K562 (cell line): ENCODE measurements at regions not wholly inside any gene's neighbourhood (a gene's known extent, or its start where the extent isn't known, plus 50 kb on each side); places are given as distances from the start of the nearest gene placed in this dataset.

Experiments used
- CBX1 ChIP-seq: sonication (generic); IDR thresholded peaks from 2 replicates; pipeline ENCODE4 v1.6.1; 2016; ENCODE audit warnings: antibody characterized with exemption, low read depth, mild to moderate bottlenecking
- CBX3 ChIP-seq, 2 experiments: IDR thresholded peaks; 1 replicate in 1 of 2; 2 replicates in 1 of 2; pipeline ENCODE4 v1.6.1; 2012; ENCODE audit warnings: inconsistent platforms in 2 of 2, low read length in 2 of 2, borderline replicate concordance in 1 of 2, control low read depth in 1 of 2
- HCFC1 ChIP-seq: IDR thresholded peaks from 2 replicates; pipeline ENCODE4 v1.6.1; 2012; ENCODE audit warnings: low read depth, low read length, improper control_type of control experiment
- NFIC ChIP-seq: fragments of 450-650 bp; IDR thresholded peaks from 2 replicates; pipeline ENCODE4 v1.6.1; 2017; ENCODE audit warnings: mild to moderate bottlenecking, inconsistent platforms
- NUFIP1 ChIP-seq: fragments of 450-650 bp; IDR thresholded peaks from 2 replicates; pipeline ENCODE4 v1.6.1; 2018; ENCODE audit not compliant: partially characterized antibody
- POLR2A ChIP-seq: fragments of 450-650 bp; conservative IDR thresholded peaks from 2 replicates; pipeline ENCODE4 v1.6.1; 2016
- RBFOX2 ChIP-seq: fragments of 200-400 bp; formaldehyde crosslinking; IDR thresholded peaks from 2 replicates; pipeline ENCODE4 v1.6.1; 2017; ENCODE audit warnings: low read depth, mild to moderate bottlenecking, low read length, moderate library complexity
- SMC3 ChIP-seq: conservative IDR thresholded peaks from 2 replicates; pipeline ENCODE4 v1.6.1; 2011; ENCODE audit warnings: low read depth, low read length, improper control_type of control experiment; ENCODE audit not compliant: insufficient read depth
- TAF1 ChIP-seq: IDR thresholded peaks from 2 replicates; pipeline ENCODE4 v1.6.1; 2011; ENCODE audit warnings: mild to moderate bottlenecking, low read length, moderate library complexity; ENCODE audit not compliant: insufficient read depth, control insufficient read depth, severe bottlenecking; ENCODE audit errors: extremely low read depth
- TBP ChIP-seq: optimal IDR thresholded peaks from 2 replicates; pipeline ENCODE3; 2011; ENCODE audit warnings: low read depth, low read length, improper control_type of control experiment
- ZNF696 ChIP-seq: fragments of 250-450 bp; sonication (Bioruptor Pico); conservative IDR thresholded peaks from 2 replicates; pipeline ENCODE4 v1.4.0; 2020; ENCODE audit warnings: mild to moderate bottlenecking, moderate library complexity
- TF ChIP-seq, protein P1 (sequence below), 3 experiments: fragments of 200-800 bp in 1 of 3; sonication (Bioruptor generic) in 1 of 3; sonication (generic) in 1 of 3; formaldehyde crosslinking in 1 of 3; IDR thresholded peaks; 2 replicates each; pipeline versions ENCODE4 v1.6.1 to v1.8.0; 2016 to 2022; ENCODE audit warnings: mild to moderate bottlenecking in 2 of 3, missing compliant biosample characterization in 2 of 3, missing genetic modification characterization in 2 of 3, missing genetic modification reagents in 1 of 3
- TF ChIP-seq, protein P2 (sequence below), 3 experiments: IDR thresholded peaks in 2 of 3; conservative IDR thresholded peaks in 1 of 3; 2 replicates each; pipeline ENCODE4 v1.5.1; 2011 to 2012; ENCODE audit warnings: low read length in 3 of 3, mild to moderate bottlenecking in 3 of 3, control low read depth in 2 of 3, improper control_type of control experiment in 1 of 3, inconsistent platforms in 1 of 3, low read depth in 1 of 3, mixed read lengths in 1 of 3, moderate library complexity in 1 of 3; ENCODE audit not compliant: insufficient read depth in 2 of 3

DNA sequence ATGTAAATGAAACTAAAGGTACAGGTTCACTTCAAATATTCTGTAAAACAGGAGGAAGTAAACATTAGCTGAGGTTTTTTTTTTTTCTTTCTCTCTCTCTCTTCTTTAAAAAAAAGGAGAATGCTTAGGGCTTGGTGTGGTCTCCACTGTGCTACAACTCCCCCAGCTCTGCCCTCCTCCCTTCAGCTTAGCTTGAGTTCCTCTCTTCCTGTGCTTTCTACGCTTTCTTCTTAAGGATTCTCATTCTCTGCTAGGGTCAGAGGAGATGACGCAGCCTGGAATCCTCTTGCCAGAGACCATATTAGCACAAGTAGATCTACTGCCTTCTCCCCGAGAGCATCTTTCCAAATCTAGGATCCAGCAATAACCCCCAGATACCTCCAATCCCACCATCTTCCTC lies 69.1 kb upstream of the SNRK start:
- TF ChIP-seq POLR2A, result no peak
- no peak for TF ChIP-seq HCFC1
- TF ChIP-seq, protein P1, sequence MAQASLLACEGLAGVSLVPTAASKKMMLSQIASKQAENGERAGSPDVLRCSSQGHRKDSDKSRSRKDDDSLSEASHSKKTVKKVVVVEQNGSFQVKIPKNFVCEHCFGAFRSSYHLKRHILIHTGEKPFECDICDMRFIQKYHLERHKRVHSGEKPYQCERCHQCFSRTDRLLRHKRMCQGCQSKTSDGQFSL (CRISPR knock-in tag; IDR thresholded peaks at IDR 0.05), result no peak
- TF ChIP-seq, protein P1 (tag; IDR thresholded peaks at IDR 0.05), result no peak
- TF ChIP-seq CBX1, result no peak
- no peak for TF ChIP-seq TAF1
- no peak for TF ChIP-seq NUFIP1
- no peak for TF ChIP-seq SMC3
- TF ChIP-seq, protein P2, sequence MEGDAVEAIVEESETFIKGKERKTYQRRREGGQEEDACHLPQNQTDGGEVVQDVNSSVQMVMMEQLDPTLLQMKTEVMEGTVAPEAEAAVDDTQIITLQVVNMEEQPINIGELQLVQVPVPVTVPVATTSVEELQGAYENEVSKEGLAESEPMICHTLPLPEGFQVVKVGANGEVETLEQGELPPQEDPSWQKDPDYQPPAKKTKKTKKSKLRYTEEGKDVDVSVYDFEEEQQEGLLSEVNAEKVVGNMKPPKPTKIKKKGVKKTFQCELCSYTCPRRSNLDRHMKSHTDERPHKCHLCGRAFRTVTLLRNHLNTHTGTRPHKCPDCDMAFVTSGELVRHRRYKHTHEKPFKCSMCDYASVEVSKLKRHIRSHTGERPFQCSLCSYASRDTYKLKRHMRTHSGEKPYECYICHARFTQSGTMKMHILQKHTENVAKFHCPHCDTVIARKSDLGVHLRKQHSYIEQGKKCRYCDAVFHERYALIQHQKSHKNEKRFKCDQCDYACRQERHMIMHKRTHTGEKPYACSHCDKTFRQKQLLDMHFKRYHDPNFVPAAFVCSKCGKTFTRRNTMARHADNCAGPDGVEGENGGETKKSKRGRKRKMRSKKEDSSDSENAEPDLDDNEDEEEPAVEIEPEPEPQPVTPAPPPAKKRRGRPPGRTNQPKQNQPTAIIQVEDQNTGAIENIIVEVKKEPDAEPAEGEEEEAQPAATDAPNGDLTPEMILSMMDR (IDR thresholded peaks at IDR 0.05 in 2 of 3, conservative IDR thresholded peaks at IDR 0.05 in 1 of 3; ENCODE audit: insufficient read depth in 2 of 3, low read depth in 1 of 3, low read length in 3 of 3), result no peak
- TF ChIP-seq CBX3 (IDR thresholded peaks at IDR 0.05; ENCODE audit: borderline replicate concordance in 1 of 2, low read length in 2 of 2), result no peak
- TF ChIP-seq RBFOX2, result no peak
- no peak for TF ChIP-seq ZNF696 (CRISPR knock-in tag)
- TF ChIP-seq NFIC, result no peak
- TF ChIP-seq TBP, result no peak
